ENCODE measurements at regions not wholly inside any gene's neighbourhood (a gene's known extent, or its start where the extent isn't known, plus 50 kb on each side); places are given as distances from the start of the nearest gene placed in this dataset.
A peak's percentile ranks its signal among the peaks of the same experiment; 100 is the strongest.

- ChIA-PET CTCF (no interaction called here), POLR2A (no interaction called here)
- DNase-seq (ENCODE audit: extremely low spot score): no peak
- TF ChIP-seq BHLHE40 (IDR thresholded peaks at IDR 0.05; ENCODE audit: borderline replicate concordance) (no peak), ELF4 (IDR thresholded peaks at IDR 0.05) (no peak), PKNOX1 (IDR thresholded peaks at IDR 0.05) (no peak), L3MBTL2 (conservative IDR thresholded peaks at IDR 0.05) (no peak), HDGF (IDR thresholded peaks at IDR 0.05; ENCODE audit: borderline replicate concordance) (no peak), FOXK2 (IDR thresholded peaks at IDR 0.05) (no peak), FOXM1 (IDR thresholded peaks at IDR 0.05; ENCODE audit: borderline replicate concordance) (no peak)
Measured at GRCh38 chr4:129220254-129220653, 124.3 kb downstream of the C4orf33 start.

GRCh38 chr4:129223945-129224344, 128.0 kb downstream of the C4orf33 start:
- TF ChIP-seq ZNF384 (IDR thresholded peaks at IDR 0.05): no peak
- TF ChIP-seq FOXA1 (IDR thresholded peaks at IDR 0.05): no peak
- no peak for TF ChIP-seq ARNT (IDR thresholded peaks at IDR 0.05)
- ChIA-PET POLR2A (no interaction called here), CTCF (interaction anchor here (0.6 kb wide), 1 partner anchor 414 kb away, joined by 4 read pairs; no protein-coding TSS in a partner anchor)
- DNase-seq (ENCODE audit: extremely low spot score): no peak

- DNase-seq (ENCODE audit: extremely low spot score): no peak
- CTCF ChIA-PET: no interaction called here
- POLR2A ChIA-PET: no interaction called here
- TF ChIP-seq FOXK2 (IDR thresholded peaks at IDR 0.05): no peak
- TF ChIP-seq ELF4 (IDR thresholded peaks at IDR 0.05): no peak
- TF ChIP-seq ZNF384 (IDR thresholded peaks at IDR 0.05): no peak
Measured at GRCh38 chr4:129230846-129231245, 134.9 kb downstream of the C4orf33 start.

GRCh38 chr4:129231945-129232588, 136.1 kb downstream of the C4orf33 start:
- ChIA-PET CTCF (interaction anchor here (0.6 kb wide), 1 partner anchor 157 kb away, joined by 3 read pairs; no protein-coding TSS in a partner anchor), POLR2A (no interaction called here)
- no peak for DNase-seq (ENCODE audit: extremely low spot score)
- TF ChIP-seq L3MBTL2 (conservative IDR thresholded peaks at IDR 0.05): no peak
- TF ChIP-seq FOXK2 (IDR thresholded peaks at IDR 0.05): no peak
- no peak for TF ChIP-seq NFRKB (IDR thresholded peaks at IDR 0.05)
- no peak for TF ChIP-seq TARDBP (IDR thresholded peaks at IDR 0.05)
- no peak for TF ChIP-seq FOXA1 (IDR thresholded peaks at IDR 0.05)
- TF ChIP-seq ARNT (IDR thresholded peaks at IDR 0.05): no peak
- TF ChIP-seq FOXM1 (IDR thresholded peaks at IDR 0.05; ENCODE audit: borderline replicate concordance): no peak
- TF ChIP-seq PKNOX1 (IDR thresholded peaks at IDR 0.05): no peak
- TF ChIP-seq HDGF (IDR thresholded peaks at IDR 0.05; ENCODE audit: borderline replicate concordance): no peak
- no peak for TF ChIP-seq LEF1 (IDR thresholded peaks at IDR 0.05; ENCODE audit: borderline replicate concordance)
- no peak for TF ChIP-seq SUZ12 (IDR thresholded peaks at IDR 0.05)
- TF ChIP-seq BHLHE40 (IDR thresholded peaks at IDR 0.05; ENCODE audit: borderline replicate concordance): no peak
- TF ChIP-seq CTBP1 (IDR thresholded peaks at IDR 0.05; ENCODE audit: borderline replicate concordance): no peak
- no peak for TF ChIP-seq SP1 (IDR thresholded peaks at IDR 0.05)
- no peak for TF ChIP-seq ZNF384 (IDR thresholded peaks at IDR 0.05)
- TF ChIP-seq ELF4 (IDR thresholded peaks at IDR 0.05): no peak

- ChIA-PET CTCF (no interaction called here), POLR2A (no interaction called here)
- no peak for DNase-seq (ENCODE audit: extremely low spot score)
- TF ChIP-seq PKNOX1 (IDR thresholded peaks at IDR 0.05) (peak; percentile 94), ELF4 (IDR thresholded peaks at IDR 0.05) (no peak)
Measured at GRCh38 chr4:129232589-129233337, 136.8 kb downstream of the C4orf33 start.

GRCh38 chr4:129233691-129234090, 137.7 kb downstream of the C4orf33 start:
- ChIA-PET POLR2A (no interaction called here), CTCF (interaction anchor here (0.9 kb wide), 1 partner anchor 13 kb away, joined by 3 read pairs; no protein-coding TSS in a partner anchor)
- DNase-seq (ENCODE audit: extremely low spot score): no peak
- TF ChIP-seq TARDBP (IDR thresholded peaks at IDR 0.05) (no peak), LEF1 (IDR thresholded peaks at IDR 0.05; ENCODE audit: borderline replicate concordance) (no peak), PKNOX1 (IDR thresholded peaks at IDR 0.05) (peak; percentile 85), HDGF (IDR thresholded peaks at IDR 0.05; ENCODE audit: borderline replicate concordance) (no peak), NFRKB (IDR thresholded peaks at IDR 0.05) (no peak), ARNT (IDR thresholded peaks at IDR 0.05) (no peak)

Measured in HEK293T (cell line).